ES-I3 (cell line): ENCODE measurements at regions not wholly inside any gene's neighbourhood (a gene's known extent, or its start where the extent isn't known, plus 50 kb on each side); places are given as distances from the start of the nearest gene placed in this dataset.
"Not testable (repeated sequence)": the region's sequence is repeated elsewhere in the genome, so short reads cannot be mapped to it uniquely, and the experiment has no call there.

Source experiments
- H3K36me3 ChIP-seq: 2 replicates; pipeline ENCODE4 v1.6.1; 2013; ENCODE audit warnings: mild to moderate bottlenecking, low read length, control low read depth, moderate library complexity; ENCODE audit not compliant: insufficient read depth
- H3K4me1 ChIP-seq: 2 replicates; pipeline ENCODE4 v1.6.1; 2013; ENCODE audit warnings: mild to moderate bottlenecking, control low read depth, low read length; ENCODE audit not compliant: insufficient read depth
- H3K9ac ChIP-seq: 2 replicates; pipeline ENCODE4 v1.6.1; 2013; ENCODE audit warnings: low read depth, mild to moderate bottlenecking, low read length, moderate library complexity
- H3K9me3 ChIP-seq: 2 replicates; pipeline ENCODE4 v1.6.1; 2013; ENCODE audit warnings: mild to moderate bottlenecking, low read length, moderate library complexity; ENCODE audit not compliant: control insufficient read depth, insufficient read depth

DNA sequence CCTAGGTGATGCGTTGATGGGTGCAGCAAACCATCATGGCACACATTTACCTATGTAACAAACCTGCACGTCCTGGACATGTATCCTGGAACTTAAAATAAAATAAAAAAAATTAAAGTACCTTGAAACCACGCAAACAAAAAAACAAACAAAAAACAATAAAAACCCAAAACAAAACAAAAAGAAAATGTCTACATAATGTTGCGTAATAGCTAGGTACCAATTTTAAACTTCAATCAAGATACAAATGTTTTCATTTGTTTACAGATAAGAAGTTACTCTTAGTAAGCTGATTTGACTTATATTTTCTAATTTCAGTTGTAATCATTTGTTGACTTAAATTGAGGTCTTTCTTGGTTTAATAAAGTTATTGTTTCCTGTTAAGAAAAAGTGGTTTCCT lies 349.6 kb upstream of the KCNMB2 start:
- Histone ChIP-seq H3K4me1 (peaks cover 11% of the 10 kb centered on the region), H3K9me3 (no peaks in the 10 kb centered on the region), H3K9ac (no peak overlapping the region), H3K36me3 (no peaks in the 10 kb centered on the region)

DNA sequence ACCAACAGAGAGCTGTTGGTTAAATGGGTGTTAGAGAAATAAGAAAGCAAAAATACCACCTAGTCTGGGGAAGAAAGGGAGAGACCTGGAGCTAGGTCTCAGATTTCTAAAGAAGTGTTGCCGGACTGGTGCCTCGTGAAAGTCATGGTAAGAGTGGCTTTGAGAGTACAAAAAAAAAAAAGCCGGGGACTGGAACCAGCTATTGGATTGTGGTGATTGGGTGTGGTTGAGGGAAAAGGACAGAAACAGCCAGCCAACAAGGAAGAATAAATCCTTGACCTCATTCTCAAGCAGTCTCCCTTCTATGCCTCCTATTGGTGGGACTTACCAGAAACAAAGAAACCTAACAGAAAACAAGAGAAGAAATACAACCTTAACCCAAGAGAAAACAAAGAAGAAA lies 346.4 kb upstream of the KCNMB2 start:
- Histone ChIP-seq H3K9ac (no peak overlapping the region), H3K36me3 (no peaks in the 10 kb centered on the region), H3K9me3 (no peaks in the 10 kb centered on the region), H3K4me1 (peaks cover 11% of the 10 kb centered on the region)

DNA sequence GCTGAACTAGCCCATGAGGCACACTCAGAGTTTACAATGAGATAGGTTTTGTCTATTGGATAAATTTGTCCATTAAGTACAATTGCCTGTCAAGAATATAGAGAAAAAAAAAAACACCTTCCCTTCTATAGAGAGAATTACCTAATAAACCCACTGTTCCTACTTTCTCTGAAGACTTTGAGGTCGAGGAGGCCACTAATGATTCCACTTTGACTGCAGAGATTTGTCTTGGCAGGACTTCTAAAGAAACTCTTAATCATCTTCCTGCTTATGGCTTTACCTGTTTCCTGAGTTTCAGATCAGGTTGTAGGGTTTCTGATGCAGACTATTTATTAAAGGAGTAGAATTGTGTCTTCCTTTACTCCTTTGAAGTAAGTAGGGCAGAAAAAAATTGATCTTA lies 342.4 kb upstream of the KCNMB2 start:
- no peaks in the 10 kb centered on the region for H3K36me3 ChIP-seq
- H3K9me3 ChIP-seq, result no peaks in the 10 kb centered on the region
- H3K9ac ChIP-seq, result no peak overlapping the region
- H3K4me1 ChIP-seq, result peaks cover 14% of the 10 kb centered on the region

DNA sequence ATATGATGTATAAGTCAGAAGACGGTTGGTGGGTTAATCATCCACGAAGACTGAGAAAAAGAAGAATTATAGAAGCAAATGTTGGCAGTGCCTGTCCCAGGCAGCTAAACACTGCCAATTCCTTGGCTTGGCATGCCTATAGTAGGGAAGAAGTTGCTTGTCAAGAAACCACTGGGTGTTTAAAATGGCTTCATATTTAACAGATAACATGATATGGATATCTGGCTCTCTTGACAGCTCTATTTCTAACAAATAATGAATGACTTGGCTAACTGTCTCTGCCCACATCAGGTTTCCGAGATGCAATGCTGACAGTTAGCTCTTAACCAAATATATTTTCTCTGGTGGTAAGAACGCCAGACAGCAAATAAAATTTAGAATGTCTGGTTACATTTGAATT lies 341.7 kb upstream of the KCNMB2 start:
- Histone ChIP-seq H3K9me3 (no peaks in the 10 kb centered on the region), H3K36me3 (no peaks in the 10 kb centered on the region), H3K4me1 (peaks cover 14% of the 10 kb centered on the region), H3K9ac (no peak overlapping the region)

DNA sequence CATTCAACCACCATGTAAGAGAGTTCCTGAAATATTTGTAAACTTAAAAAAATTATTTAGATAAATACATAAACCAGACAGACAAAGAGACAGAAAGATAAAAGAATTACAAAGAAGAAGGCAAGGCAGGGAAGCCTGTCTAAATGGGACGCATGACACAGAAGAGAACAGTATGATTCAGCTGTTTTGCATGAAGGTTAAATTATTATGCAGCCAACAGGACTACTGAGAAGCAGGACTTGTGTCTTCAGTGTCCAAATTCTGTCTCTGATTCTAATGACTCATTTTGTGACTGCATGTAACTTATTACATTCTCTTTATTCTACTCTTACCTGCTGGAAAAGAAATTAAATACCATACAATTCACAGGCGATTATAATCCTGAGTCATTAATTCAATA lies 340.4 kb upstream of the KCNMB2 start:
- peaks cover 9% of the 10 kb centered on the region for H3K4me1 ChIP-seq
- no peaks in the 10 kb centered on the region for H3K36me3 ChIP-seq
- H3K9ac ChIP-seq, result no peak overlapping the region
- no peaks in the 10 kb centered on the region for H3K9me3 ChIP-seq

DNA sequence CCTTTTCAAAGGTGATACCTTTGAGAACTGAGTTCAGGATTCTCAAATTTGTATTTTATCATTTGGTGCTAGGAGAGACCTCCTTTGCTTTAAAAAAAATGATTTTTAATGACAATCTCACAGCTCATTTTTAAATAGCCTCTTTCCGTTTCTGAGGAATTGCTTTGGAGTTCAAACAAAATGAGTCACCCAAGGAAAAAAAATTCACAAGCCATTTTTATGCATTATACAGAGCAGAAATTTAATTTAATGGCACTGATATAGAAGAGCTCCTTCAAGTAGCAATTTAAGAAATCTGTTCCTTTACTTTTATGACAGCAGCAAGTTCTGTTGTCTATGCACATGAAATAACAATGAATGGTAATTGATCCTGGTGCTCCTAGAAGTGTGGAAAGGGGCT lies 337.9 kb upstream of the KCNMB2 start:
- Histone ChIP-seq H3K36me3 (no peaks in the 10 kb centered on the region), H3K9ac (no peak overlapping the region), H3K4me1 (peaks cover 3% of the 10 kb centered on the region; the same call in 1 of the 2 replicates), H3K9me3 (no peaks in the 10 kb centered on the region)

DNA sequence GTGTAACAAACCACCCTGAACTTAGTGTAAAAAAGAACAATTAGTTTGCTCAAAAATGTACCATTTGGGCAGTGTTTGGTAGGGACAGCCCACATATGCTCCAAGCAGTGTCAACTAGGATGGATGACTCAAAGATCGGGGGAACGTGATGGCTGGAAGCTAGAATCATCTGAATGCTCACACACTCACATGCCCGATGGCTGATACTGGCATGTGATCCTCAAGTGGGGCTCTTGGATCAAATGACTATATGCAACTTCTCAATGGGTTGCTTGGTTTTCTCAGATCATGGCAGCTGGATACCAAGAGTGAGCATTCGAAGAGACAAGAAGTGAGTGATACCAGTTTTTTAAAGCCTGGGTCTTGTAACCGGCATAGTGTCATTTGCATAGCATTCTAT lies 335.9 kb upstream of the KCNMB2 start:
- Histone ChIP-seq H3K9ac (no peak overlapping the region), H3K9me3 (no peaks in the 10 kb centered on the region), H3K4me1 (peaks cover 3% of the 10 kb centered on the region; the same call in 1 of the 2 replicates)

DNA sequence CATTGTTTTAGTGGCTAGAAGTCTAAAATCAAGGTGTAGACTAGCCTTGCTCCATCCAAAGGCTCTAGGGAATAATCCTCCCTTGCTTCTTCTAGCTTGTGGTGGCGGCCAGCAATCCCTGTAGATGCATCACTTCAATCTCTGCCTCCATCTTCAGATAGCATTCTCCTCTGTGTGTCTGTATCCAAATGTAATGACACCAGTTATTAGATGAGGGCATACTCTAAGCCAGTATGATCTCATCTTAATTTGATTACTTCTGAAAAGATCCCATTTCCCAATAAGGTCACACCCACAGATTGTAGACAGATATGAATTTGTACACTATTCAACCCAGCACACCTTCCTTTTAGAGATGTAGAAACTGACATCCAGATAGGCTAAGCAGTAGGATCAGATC lies 334.5 kb upstream of the KCNMB2 start:
- Histone ChIP-seq H3K9ac (no peak overlapping the region), H3K36me3 (no peaks in the 10 kb centered on the region), H3K4me1 (peaks cover 4% of the 10 kb centered on the region; the same call in 1 of the 2 replicates), H3K9me3 (no peaks in the 10 kb centered on the region)

More for the DNA sequence above, 335.9 kb upstream of the KCNMB2 start:
- H3K36me3 ChIP-seq, result no peaks in the 10 kb centered on the region

DNA sequence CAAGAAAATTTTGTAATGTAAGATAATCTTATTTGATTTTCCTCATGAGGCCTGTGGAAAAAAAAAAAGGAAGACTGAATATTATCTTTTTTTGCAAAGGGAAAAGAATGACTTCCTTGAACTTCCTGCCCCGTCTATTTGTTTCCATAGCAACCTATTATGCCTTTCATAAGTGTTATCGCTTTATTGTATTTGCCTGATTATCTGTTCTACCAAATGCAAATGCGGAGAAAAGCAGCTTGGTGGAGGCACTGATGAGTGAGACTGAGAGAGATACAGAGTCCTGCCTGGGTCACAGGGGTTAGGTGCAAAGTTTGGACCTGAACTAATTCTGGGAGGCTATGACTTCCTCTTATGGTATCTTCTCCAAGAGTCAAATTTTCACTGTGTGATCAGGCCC lies 334.0 kb upstream of the KCNMB2 start:
- H3K9ac ChIP-seq, result no peak overlapping the region

DNA sequence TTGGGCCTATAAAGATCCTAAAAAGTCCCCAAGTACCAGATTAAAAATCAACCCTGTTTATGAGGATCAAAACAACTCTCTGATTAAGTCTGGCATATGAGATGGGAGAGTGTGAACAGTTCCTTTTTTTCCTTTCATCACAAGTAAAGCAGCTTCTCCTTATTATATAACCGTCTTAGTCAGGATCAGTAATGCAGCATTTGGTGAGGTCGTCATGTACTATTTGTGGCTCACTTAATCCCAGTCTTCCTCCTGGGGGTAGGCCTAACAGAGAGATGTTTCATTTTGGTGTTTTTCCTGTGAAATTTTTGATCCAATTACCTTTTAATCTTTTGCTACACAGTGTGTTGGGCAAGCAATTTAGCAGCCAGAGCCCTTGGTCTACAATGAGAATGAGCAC lies 333.1 kb upstream of the KCNMB2 start:
- H3K9ac ChIP-seq, result no peak overlapping the region
- no peaks in the 10 kb centered on the region for H3K9me3 ChIP-seq
- H3K4me1 ChIP-seq, result peaks cover 9% of the 10 kb centered on the region
- no peaks in the 10 kb centered on the region for H3K36me3 ChIP-seq

More for the DNA sequence above, 334.0 kb upstream of the KCNMB2 start:
- Histone ChIP-seq H3K36me3 (no peaks in the 10 kb centered on the region), H3K9me3 (no peaks in the 10 kb centered on the region), H3K4me1 (peaks cover 9% of the 10 kb centered on the region)

DNA sequence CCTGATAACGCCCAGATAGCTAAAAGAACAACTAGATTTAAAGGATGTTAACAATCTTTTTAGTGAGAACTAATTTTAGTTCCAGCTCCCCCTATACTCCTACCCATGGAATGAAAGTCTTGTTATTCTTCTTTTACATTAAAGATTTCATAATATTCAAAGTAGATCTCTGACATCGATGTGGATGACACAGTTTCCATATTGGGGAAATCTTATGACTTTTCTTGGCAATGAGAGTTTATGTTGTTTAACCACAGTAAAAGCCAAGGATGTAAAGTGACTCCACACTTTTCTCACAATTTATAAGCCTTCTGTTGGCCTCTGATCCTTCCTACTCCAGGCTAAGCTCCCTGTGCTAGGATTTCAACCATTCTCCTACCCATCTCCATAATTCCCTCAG lies 332.6 kb upstream of the KCNMB2 start:
- no peak overlapping the region for H3K9ac ChIP-seq
- no peaks in the 10 kb centered on the region for H3K36me3 ChIP-seq
- peaks cover 9% of the 10 kb centered on the region for H3K4me1 ChIP-seq
- H3K9me3 ChIP-seq, result no peaks in the 10 kb centered on the region

DNA sequence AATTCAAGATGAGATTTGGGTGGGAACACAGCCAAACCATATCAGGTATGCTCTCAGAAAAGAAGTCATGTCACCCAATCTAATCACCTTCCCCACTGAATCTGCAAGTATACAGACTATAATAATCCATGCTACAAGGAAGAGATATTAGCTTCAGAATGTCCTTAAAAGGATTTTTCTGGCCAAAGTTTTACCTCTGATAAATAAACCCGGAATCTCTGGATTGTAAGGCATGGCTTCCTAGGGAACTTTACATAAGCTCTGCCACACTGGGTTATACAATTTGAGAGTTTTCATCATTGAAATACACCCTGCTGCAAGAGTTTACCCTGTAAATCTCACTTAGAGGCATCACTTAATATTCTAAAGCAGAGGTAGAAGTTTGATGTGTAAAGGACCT lies 330.5 kb upstream of the KCNMB2 start:
- Histone ChIP-seq H3K9ac (no peak overlapping the region), H3K4me1 (peaks cover 9% of the 10 kb centered on the region), H3K36me3 (no peaks in the 10 kb centered on the region), H3K9me3 (no peaks in the 10 kb centered on the region)

DNA sequence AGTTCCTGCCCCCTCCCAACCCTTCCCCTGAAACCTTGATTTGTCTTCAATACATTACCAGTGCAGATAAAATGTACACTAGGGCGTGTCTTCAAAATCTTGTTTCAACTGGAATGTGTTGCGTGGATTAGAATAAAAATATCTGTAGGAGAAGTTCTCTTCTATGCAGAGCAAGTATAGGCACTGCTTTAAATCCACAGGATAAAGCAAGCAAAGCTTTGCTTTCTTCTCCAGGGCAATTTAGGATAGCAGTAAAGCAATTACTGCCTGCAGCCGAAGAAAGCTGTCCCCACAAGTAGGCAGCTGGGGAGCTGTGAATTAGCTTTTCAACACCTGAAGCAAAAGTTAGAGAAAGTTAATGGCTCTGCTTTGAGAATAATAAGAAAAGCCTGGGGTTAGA lies 329.7 kb upstream of the KCNMB2 start:
- Histone ChIP-seq H3K9ac (no peak overlapping the region), H3K9me3 (no peaks in the 10 kb centered on the region)

DNA sequence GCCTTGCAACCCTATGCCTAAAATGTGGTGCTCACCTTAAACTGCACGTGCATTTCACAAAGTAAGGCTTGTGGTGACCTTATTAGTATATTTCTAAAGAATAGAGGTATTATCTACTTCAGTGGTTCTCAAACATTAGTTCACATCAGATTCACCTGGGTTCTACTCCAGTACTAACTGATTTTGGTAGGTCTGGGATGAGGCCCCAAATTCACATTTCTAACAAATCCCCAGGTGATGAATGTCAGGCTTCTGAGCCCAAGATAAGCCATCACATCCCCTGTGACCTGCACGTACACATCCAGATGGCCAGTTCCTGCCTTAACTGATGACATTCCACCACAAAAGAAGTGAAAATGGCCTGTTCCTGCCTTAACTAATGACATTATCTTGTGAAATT lies 329.1 kb upstream of the KCNMB2 start:
- H3K36me3 ChIP-seq, H3K9me3 ChIP-seq, H3K4me1 ChIP-seq, H3K9ac ChIP-seq: not testable (repeated sequence)

More for the DNA sequence above, 329.7 kb upstream of the KCNMB2 start:
- Histone ChIP-seq H3K4me1 (peaks cover 9% of the 10 kb centered on the region), H3K36me3 (no peaks in the 10 kb centered on the region)

DNA sequence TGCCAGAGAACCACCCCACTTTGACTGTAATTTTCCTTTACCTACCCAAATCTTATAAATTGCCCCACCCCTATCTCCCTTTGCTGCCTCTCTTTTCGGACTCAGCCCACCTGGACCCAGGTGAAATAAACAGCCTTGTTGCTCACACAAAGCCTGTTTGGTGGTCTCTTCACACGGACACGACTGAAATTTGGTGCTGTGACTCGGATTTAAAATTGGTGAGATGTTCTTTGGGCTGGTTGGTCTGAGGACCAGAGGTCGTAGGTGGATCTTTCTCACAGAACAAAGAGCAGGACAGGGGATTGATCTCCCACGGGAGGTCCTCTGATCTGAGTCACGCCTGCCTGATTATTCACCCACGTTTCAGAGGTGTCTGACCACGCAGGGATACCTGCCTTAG lies 328.6 kb upstream of the KCNMB2 start:
- not testable (repeated sequence) for H3K9me3 ChIP-seq, H3K4me1 ChIP-seq, H3K9ac ChIP-seq, H3K36me3 ChIP-seq

DNA sequence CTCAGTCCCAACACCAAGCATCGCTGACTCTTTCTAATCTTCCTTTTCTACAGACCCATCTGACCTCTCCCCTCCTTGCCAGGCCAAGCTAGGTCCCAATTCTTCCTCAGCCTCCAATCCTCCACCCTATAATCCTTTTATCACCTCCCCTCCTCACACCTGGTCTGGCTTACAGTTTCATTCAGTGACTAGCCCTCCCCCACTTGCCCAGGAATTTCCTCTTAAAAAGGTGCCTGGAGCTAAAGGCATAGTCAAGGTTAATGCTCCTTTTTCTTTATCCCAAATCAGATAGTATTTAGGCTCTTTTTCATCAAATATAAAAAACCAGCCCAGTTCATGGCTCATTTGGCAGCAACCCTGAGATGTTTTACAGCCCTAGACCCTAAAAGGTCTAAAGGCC lies 327.1 kb upstream of the KCNMB2 start:
- H3K9ac ChIP-seq, H3K9me3 ChIP-seq, H3K4me1 ChIP-seq, H3K36me3 ChIP-seq: not testable (repeated sequence)
